ENCODE measurements at regions not wholly inside any gene's neighbourhood (a gene's known extent, or its start where the extent isn't known, plus 50 kb on each side); places are given as distances from the start of the nearest gene placed in this dataset.

DNA sequence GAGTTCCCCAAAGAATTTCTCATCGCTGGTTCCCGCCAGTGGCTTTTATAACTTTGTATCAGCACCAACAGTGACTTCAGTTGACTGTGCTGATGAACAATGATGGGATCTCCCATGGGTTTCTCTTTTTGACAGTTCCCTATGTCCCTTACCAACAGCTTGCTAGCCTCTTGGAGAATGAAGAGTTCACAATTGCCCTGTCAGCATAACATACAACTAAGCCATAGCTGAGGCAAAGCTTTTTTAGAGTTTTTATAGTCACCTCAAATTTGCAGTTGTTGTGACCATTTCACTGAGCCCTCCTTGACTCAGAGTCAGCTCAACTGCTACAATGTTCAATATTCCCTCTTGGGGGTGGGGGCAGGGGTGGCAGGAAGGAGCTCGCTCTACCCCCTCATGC is 179.8 kb downstream of the TFEC start:
- H3K27ac ChIP-seq, result no peak overlapping the region
- no peak for TF ChIP-seq CTCF (conservative IDR thresholded peaks at IDR 0.05)

- TF ChIP-seq CTCF (conservative IDR thresholded peaks at IDR 0.05), result no peak
- H3K27ac ChIP-seq, result no peak overlapping the region
These were observed 185.7 kb downstream of the TFEC start for GRCh38 chr7:115844857-115845256.

GRCh38 chr7:115840702-115841101 is 189.9 kb downstream of the TFEC start:
- TF ChIP-seq CTCF (conservative IDR thresholded peaks at IDR 0.05), result no peak
- no peak overlapping the region for H3K27ac ChIP-seq

DNA sequence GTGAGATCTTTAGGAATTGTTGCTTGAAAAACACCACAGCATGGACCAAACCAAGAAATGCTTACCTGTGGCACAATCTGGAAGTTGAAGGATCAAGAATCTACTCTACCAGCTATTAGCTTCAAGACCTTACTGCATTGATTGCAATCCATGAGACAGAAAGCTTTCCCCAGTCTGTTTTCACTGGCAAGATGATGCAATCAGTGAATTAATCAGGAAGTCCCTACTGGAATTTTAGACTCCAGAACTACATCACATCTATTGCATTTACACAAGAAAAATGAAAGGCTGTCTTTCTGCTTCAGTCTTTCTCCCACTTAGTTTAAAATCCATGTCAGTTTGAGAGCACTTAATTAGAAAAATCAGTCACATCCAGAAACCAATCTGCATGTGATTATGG is 191.7 kb downstream of the TFEC start:
- TF ChIP-seq CTCF (conservative IDR thresholded peaks at IDR 0.05), result no peak
- no peak overlapping the region for H3K27ac ChIP-seq

DNA sequence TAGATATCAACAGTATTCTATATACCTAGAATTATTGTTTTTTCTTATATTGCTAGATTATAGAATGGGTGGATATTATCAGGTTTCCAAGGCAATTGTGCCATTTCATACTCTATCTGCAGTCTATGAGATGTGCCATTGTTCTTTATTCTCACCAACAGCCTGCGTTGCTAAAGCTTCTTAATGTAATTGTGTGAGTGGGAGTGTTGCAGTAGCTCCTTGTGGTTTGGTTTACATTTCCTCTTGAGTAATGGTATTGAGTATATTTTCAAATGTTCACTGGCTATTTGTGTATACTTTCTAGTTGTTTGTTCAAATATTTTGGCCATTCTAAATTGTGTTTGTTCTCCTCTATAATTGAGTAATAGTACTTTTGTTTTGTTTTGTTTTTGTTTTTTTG is 199.2 kb downstream of the TFEC start:
- no peak for TF ChIP-seq CTCF (conservative IDR thresholded peaks at IDR 0.05)
- no peak overlapping the region for H3K27ac ChIP-seq

GRCh38 chr7:115827305-115828045 is 203.1 kb downstream of the TFEC start:
- TF ChIP-seq CTCF (conservative IDR thresholded peaks at IDR 0.05), result no peak
- H3K27ac ChIP-seq, result no peak overlapping the region

DNA sequence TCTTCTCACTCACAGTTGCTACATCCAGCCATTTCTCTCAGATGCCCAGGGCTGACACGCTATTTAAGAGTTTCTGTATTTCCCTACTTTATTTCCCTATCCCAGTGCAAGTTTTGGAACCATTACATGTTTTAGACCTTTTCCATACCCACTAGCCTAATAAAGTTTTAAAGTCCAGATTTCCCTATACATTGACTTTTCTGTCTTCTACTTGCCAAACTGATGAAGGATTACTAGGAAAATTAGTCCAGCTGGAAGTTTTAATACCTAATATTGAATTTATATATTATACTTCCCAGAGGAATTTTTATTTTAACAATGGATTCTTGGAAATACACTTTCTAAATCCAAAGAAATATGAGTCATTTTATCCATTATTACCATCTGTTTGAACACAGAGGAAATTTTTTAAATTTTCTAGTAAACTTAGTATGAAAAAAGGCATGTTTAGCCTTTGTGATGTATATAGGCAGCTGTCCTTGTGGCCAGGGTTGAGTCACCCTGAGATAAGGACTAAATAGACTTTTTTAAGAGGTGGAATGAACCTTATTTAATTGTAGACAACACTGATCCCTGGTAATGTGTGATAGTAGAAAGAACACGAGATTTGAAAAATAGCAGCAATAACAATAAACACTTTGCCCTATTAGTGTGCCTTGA is 205.0 kb downstream of the TFEC start:
- TF ChIP-seq CTCF (conservative IDR thresholded peaks at IDR 0.05), result no peak
- H3K27ac ChIP-seq, result no peak overlapping the region

Measured in VCaP (cell line).